ENCODE measurements at regions not wholly inside any gene's neighbourhood (a gene's known extent, or its start where the extent isn't known, plus 50 kb on each side); places are given as distances from the start of the nearest gene placed in this dataset.

- FAIRE-seq = no peak
Measured at GRCh38 chr3:73680391-73681095, 55.8 kb upstream of the PDZRN3 start.

GRCh38 chr3:73677336-73678024 lies 52.7 kb upstream of the PDZRN3 start:
- FAIRE-seq = no peak
